ENCODE measurements at regions not wholly inside any gene's neighbourhood (a gene's known extent, or its start where the extent isn't known, plus 50 kb on each side); places are given as distances from the start of the nearest gene placed in this dataset.
A peak's percentile ranks its signal among the peaks of the same experiment; 100 is the strongest.

DNA sequence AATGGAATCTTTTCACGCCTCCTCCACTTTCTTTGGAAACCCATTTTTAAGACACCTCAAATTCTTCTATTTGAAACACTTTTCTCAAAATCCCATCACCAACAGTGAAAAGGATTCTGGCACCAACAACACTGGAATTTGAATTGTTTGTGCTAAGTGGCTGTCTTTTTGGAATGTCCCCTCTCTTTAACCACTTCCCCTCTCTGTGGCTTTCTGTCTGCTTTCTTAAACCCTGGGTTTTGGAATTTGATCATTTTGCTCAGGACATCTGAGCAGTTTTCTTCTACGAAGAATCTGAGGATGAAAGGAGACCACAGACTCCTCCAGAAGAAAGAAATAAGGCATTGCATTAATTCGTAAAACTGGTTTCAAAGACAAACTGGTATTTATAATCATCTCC, 89.0 kb downstream of the MXRA5 start:
- TF ChIP-seq POLR2A (IDR thresholded peaks at IDR 0.05) (no peak), CTCF (IDR thresholded peaks at IDR 0.05) (no peak)

GRCh38 chrX:3256868-3257267, 89.6 kb downstream of the MXRA5 start:
- ATAC-seq (no peak), DNase-seq (no peak)
- intact Hi-C loops (cut with DNase I), result no loop called here
- no CpG with 5 or more reads among the region's 3 CpGs for WGBS (ENCODE audit: insufficient coverage, low coverage, low lambda C conversion rate, missing lambda C conversion rate)
- H3K9me3 ChIP-seq, result no peaks in the 10 kb centered on the region
- H3K36me3 ChIP-seq, result no peaks in the 10 kb centered on the region
- H3K27me3 ChIP-seq, result no peaks in the 10 kb centered on the region
- no peaks in the 10 kb centered on the region for H3K4me1 ChIP-seq
- no peak overlapping the region for H3K27ac ChIP-seq
- TF ChIP-seq CTCF (IDR thresholded peaks at IDR 0.05), result no peak
- no peak for TF ChIP-seq POLR2A (IDR thresholded peaks at IDR 0.05)
- H3K4me3 ChIP-seq, result no peak overlapping the region

More for the DNA sequence above, 89.0 kb downstream of the MXRA5 start:
- no peaks in the 10 kb centered on the region for H3K4me1 ChIP-seq
- no peaks in the 10 kb centered on the region for H3K27me3 ChIP-seq
- no peaks in the 10 kb centered on the region for H3K9me3 ChIP-seq
- intact Hi-C loops (cut with DNase I), result no loop called here
- ATAC-seq (no peak), DNase-seq (no peak)
- 42% methylated on average over 3 of the region's 3 CpGs for WGBS (ENCODE audit: insufficient coverage, low coverage, low lambda C conversion rate, missing lambda C conversion rate)
- no peak overlapping the region for H3K4me3 ChIP-seq
- H3K27ac ChIP-seq, result no peak overlapping the region
- no peaks in the 10 kb centered on the region for H3K36me3 ChIP-seq

DNA sequence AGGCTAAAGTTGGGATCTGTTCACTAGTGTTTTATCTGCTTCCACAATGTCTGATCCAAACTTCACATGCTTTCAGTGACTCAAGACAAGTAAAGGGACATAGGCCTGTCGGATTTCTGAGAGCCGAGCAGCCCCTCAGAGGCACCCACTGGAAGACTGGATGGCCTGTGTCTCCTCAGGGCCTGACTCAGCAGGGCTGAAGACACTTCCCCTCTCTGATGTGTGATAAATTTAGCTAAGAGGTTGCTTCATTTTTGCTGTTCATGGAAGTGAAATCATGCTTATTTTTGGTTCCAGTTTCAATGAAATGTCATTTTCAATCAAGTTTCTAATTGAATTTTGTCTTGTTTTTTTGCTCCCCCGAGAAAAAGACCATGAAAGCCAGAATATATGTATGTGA, 93.7 kb downstream of the MXRA5 start:
- peak in 3 of 4 donors; percentile 40 to 53 (median 52) for ATAC-seq
- WGBS (ENCODE audit: insufficient coverage, low coverage, low lambda C conversion rate, missing lambda C conversion rate), result 49% methylated on average over 3 of the region's 3 CpGs

DNA sequence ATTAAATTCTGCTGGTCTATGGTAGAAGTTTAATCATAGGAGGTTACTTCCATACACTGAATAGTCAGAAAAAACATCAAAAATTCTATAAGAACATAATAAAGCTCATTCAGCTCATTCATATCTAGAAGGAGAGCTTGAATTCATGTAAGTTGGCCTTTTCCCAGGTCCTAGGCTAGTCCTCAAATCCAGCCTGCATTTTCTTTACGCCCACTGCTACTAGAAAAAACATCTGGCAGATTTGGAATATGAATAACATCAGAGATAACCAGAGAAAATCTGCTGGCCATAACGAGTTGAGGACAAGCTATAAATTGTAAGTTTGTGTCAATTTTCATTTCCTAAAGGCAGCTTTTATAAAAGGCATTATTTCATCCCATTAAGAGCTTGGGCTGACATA, 95.5 kb downstream of the MXRA5 start:
- H3K4me1 ChIP-seq, result no peaks in the 10 kb centered on the region
- no peak for DNase-seq
- TF ChIP-seq POLR2A (IDR thresholded peaks at IDR 0.05), result no peak
- TF ChIP-seq CTCF (IDR thresholded peaks at IDR 0.05), result no peak
- H3K27me3 ChIP-seq, result no peaks in the 10 kb centered on the region
- 40% methylated on average over 2 of the region's 2 CpGs for WGBS (ENCODE audit: insufficient coverage, low coverage, low lambda C conversion rate, missing lambda C conversion rate)
- H3K9me3 ChIP-seq, result no peaks in the 10 kb centered on the region
- H3K36me3 ChIP-seq, result no peaks in the 10 kb centered on the region
- no peak overlapping the region for H3K4me3 ChIP-seq
- no peak for ATAC-seq
- no peak overlapping the region for H3K27ac ChIP-seq
- intact Hi-C loops (cut with DNase I), result no loop called here

More for the DNA sequence above, 93.7 kb downstream of the MXRA5 start:
- H3K27ac ChIP-seq, result no peak overlapping the region
- no peaks in the 10 kb centered on the region for H3K4me1 ChIP-seq
- no peak overlapping the region for H3K4me3 ChIP-seq
- no peaks in the 10 kb centered on the region for H3K27me3 ChIP-seq
- peak in 1 of 3 donors; percentile 20 for DNase-seq
- intact Hi-C loops (cut with DNase I), result no loop called here
- no peak for TF ChIP-seq CTCF (IDR thresholded peaks at IDR 0.05)
- no peak for TF ChIP-seq POLR2A (IDR thresholded peaks at IDR 0.05)
- no peaks in the 10 kb centered on the region for H3K9me3 ChIP-seq
- no peaks in the 10 kb centered on the region for H3K36me3 ChIP-seq

- ATAC-seq, result peak in 3 of 4 donors; percentile 27 to 44 (median 35)
Measured at GRCh38 chrX:3244955-3245354, 101.5 kb downstream of the MXRA5 start.

More at GRCh38 chrX:3244955-3245354, 101.5 kb downstream of the MXRA5 start:
- H3K27ac ChIP-seq, result no peak overlapping the region
- H3K4me3 ChIP-seq, result no peak overlapping the region
- no peaks in the 10 kb centered on the region for H3K4me1 ChIP-seq
- H3K27me3 ChIP-seq, result no peaks in the 10 kb centered on the region
- H3K36me3 ChIP-seq, result no peaks in the 10 kb centered on the region
- intact Hi-C loops (cut with DNase I), result no loop called here
- H3K9me3 ChIP-seq, result no peaks in the 10 kb centered on the region
- TF ChIP-seq POLR2A (IDR thresholded peaks at IDR 0.05), result no peak
- TF ChIP-seq CTCF (IDR thresholded peaks at IDR 0.05), result peak in 1 of 4 donors; percentile 6
- DNase-seq, result peak in 1 of 3 donors; percentile 17

Data from right lobe of liver (tissue), 6 donors.